IPS-20b (cell line): ENCODE measurements at regions not wholly inside any gene's neighbourhood (a gene's known extent, or its start where the extent isn't known, plus 50 kb on each side); places are given as distances from the start of the nearest gene placed in this dataset.

Source experiments
- H3K27ac ChIP-seq: one replicate; pipeline ENCODE4 v1.5.1; 2013; ENCODE audit warnings: low read length
- H3K27me3 ChIP-seq: 2 replicates; pipeline ENCODE4 v1.6.1; 2013; ENCODE audit warnings: mild to moderate bottlenecking, low read length, inconsistent platforms; ENCODE audit not compliant: insufficient read depth
- H3K36me3 ChIP-seq: 2 replicates; pipeline ENCODE4 v1.6.1; 2013; ENCODE audit warnings: low read depth, mild to moderate bottlenecking, inconsistent platforms, low read length, moderate library complexity; ENCODE audit not compliant: insufficient read depth
- H3K4me1 ChIP-seq: 2 replicates; pipeline ENCODE4 v1.6.1; 2013; ENCODE audit warnings: mild to moderate bottlenecking, control low read depth, inconsistent platforms, low read length, moderate library complexity; ENCODE audit not compliant: insufficient read depth
- H3K4me3 ChIP-seq: 2 replicates; pipeline ENCODE4 v1.5.1; 2013; ENCODE audit warnings: mild to moderate bottlenecking, low read length, inconsistent platforms
- H3K9ac ChIP-seq: 2 replicates; pipeline ENCODE4 v1.6.1; 2013; ENCODE audit warnings: low read depth, mild to moderate bottlenecking, inconsistent platforms, low read length, moderate library complexity
- H3K9me3 ChIP-seq: 2 replicates; pipeline ENCODE4 v1.6.1; 2013; ENCODE audit warnings: mild to moderate bottlenecking, low read depth, low read length, inconsistent platforms; ENCODE audit not compliant: insufficient read depth

- Histone ChIP-seq H3K36me3 (no peaks in the 10 kb centered on the region), H3K9me3 (no peaks in the 10 kb centered on the region), H3K4me3 (no peak overlapping the region), H3K9ac (no peak overlapping the region), H3K27me3 (no peaks in the 10 kb centered on the region; the same call in 1 of the 2 replicates), H3K4me1 (no peaks in the 10 kb centered on the region), H3K27ac (no peak overlapping the region)
Observed at GRCh38 chrX:39156051-39156450, 354.8 kb downstream of the MID1IP1 start.

- H3K36me3 ChIP-seq: no peaks in the 10 kb centered on the region
- peaks cover 6% of the 10 kb centered on the region for H3K27me3 ChIP-seq
- no peak overlapping the region for H3K9ac ChIP-seq
- H3K9me3 ChIP-seq: no peaks in the 10 kb centered on the region
- H3K27ac ChIP-seq: no peak overlapping the region
- no peak overlapping the region for H3K4me3 ChIP-seq
- H3K4me1 ChIP-seq: no peaks in the 10 kb centered on the region
Observed at GRCh38 chrX:39157006-39157405, 355.7 kb downstream of the MID1IP1 start.

- H3K27ac ChIP-seq: no peak overlapping the region
- no peaks in the 10 kb centered on the region for H3K9me3 ChIP-seq
Observed at GRCh38 chrX:39157796-39158195, 356.5 kb downstream of the MID1IP1 start.

GRCh38 chrX:39158801-39159657 lies 357.8 kb downstream of the MID1IP1 start:
- H3K27me3 ChIP-seq: peaks cover 25% of the 10 kb centered on the region
- H3K9me3 ChIP-seq: no peaks in the 10 kb centered on the region
- H3K9ac ChIP-seq: no peak overlapping the region
- H3K4me3 ChIP-seq: no peak overlapping the region
- no peaks in the 10 kb centered on the region for H3K4me1 ChIP-seq
- H3K27ac ChIP-seq: no peak overlapping the region
- no peaks in the 10 kb centered on the region for H3K36me3 ChIP-seq

More at GRCh38 chrX:39157796-39158195, 356.5 kb downstream of the MID1IP1 start:
- Histone ChIP-seq H3K4me1 (no peaks in the 10 kb centered on the region), H3K27me3 (peaks cover 13% of the 10 kb centered on the region), H3K9ac (no peak overlapping the region), H3K36me3 (no peaks in the 10 kb centered on the region), H3K4me3 (no peak overlapping the region)

DNA sequence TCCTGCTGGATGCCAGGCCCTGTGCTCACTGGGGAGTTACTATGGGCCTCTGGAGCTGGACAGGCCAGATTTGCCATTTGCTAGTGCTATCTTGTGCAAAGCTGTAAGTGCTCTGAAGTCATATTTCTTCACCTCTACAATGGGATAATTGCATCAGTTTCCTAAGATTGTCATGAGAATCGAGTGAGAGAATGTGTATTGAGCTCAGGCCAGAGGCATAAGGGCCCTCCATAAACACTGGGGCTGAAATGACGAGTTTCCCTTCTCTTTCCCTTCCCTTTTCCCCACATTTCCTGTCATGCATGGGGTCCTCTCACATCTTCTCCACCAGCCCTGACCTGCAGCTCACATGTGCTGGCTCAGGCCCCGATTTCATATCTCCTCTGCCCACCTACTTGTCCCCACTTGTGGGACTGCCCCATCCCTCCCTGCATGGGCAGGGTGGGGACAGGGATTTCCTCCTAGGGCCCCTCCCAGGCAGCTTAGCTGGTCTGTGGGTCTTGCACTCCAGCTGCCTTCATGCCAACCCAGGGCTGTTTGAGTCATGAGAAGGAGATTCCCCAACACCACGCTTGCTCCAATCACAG lies 358.8 kb downstream of the MID1IP1 start:
- H3K27me3 ChIP-seq: peaks cover 27% of the 10 kb centered on the region
- no peaks in the 10 kb centered on the region for H3K36me3 ChIP-seq
- H3K4me1 ChIP-seq: no peaks in the 10 kb centered on the region
- H3K9ac ChIP-seq: no peak overlapping the region
- no peak overlapping the region for H3K4me3 ChIP-seq
- no peak overlapping the region for H3K27ac ChIP-seq
- H3K9me3 ChIP-seq: no peaks in the 10 kb centered on the region

GRCh38 chrX:39161611-39162255 lies 360.5 kb downstream of the MID1IP1 start:
- H3K36me3 ChIP-seq: no peaks in the 10 kb centered on the region
- H3K4me3 ChIP-seq: peak overlapping the region; percentile 37
- no peaks in the 10 kb centered on the region for H3K9me3 ChIP-seq
- H3K27ac ChIP-seq: no peak overlapping the region
- H3K27me3 ChIP-seq: peaks cover 27% of the 10 kb centered on the region
- no peak overlapping the region for H3K9ac ChIP-seq
- no peaks in the 10 kb centered on the region for H3K4me1 ChIP-seq

GRCh38 chrX:39162322-39162735 lies 361.1 kb downstream of the MID1IP1 start:
- H3K9me3 ChIP-seq: no peaks in the 10 kb centered on the region
- peaks cover 27% of the 10 kb centered on the region for H3K27me3 ChIP-seq
- no peaks in the 10 kb centered on the region for H3K4me1 ChIP-seq
- H3K27ac ChIP-seq: no peak overlapping the region
- H3K4me3 ChIP-seq: peak overlapping the region; percentile 37
- no peaks in the 10 kb centered on the region for H3K36me3 ChIP-seq
- H3K9ac ChIP-seq: no peak overlapping the region

DNA sequence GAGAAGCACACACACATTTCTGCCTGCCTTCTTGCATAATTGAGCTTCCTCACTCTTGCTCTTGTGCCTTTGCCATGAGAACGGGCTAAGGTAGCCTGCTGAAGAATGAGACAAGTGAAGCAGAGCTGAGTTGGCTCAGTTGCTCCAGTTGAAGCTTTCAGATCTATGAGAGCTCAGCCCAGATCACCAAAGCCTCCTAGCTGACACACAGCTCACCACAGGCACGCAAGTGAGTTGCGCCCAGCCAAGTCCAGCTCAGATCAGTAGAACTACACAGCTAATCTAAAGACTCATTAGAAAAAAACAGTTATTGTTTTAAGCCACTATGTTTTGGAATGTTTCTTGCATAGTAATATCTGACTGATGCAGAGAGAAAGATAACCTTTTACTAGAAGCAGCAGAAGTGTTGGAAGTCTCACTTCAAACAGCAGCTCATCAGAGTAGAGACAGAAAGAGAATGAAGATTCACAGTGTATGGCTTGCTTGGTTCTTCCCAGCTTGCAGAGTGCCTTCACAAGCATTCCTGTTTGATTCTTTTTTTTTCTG lies 362.4 kb downstream of the MID1IP1 start:
- Histone ChIP-seq H3K4me1 (no peaks in the 10 kb centered on the region), H3K27ac (no peak overlapping the region), H3K9ac (no peak overlapping the region), H3K27me3 (peaks cover 27% of the 10 kb centered on the region), H3K4me3 (no peak overlapping the region), H3K9me3 (no peaks in the 10 kb centered on the region), H3K36me3 (no peaks in the 10 kb centered on the region)

DNA sequence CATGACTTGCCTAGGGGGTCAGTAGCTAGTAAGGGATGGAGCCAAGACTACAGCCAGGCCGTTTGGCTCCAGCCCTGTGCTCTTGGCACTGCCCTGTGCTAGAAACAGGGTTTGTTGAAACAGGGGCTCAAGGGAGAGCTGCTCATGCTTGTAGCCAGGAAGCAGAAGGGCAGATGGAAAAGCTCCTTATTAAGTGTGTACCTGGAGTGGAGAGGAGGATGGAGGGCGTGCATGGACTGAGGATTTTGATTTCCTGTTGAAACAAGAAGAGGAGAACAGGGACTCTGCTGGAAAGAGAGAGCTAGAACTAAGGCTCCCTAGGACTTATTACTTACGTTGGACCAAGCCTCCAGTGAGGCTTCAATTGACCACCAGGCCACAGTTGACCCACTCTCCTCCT lies 363.0 kb downstream of the MID1IP1 start:
- Histone ChIP-seq H3K27me3 (peaks cover 27% of the 10 kb centered on the region), H3K27ac (no peak overlapping the region), H3K36me3 (no peaks in the 10 kb centered on the region), H3K4me1 (no peaks in the 10 kb centered on the region), H3K4me3 (no peak overlapping the region), H3K9me3 (no peaks in the 10 kb centered on the region), H3K9ac (no peak overlapping the region)

GRCh38 chrX:39165185-39165584 lies 363.9 kb downstream of the MID1IP1 start:
- Histone ChIP-seq H3K9ac (no peak overlapping the region), H3K27me3 (peaks cover 27% of the 10 kb centered on the region), H3K9me3 (no peaks in the 10 kb centered on the region), H3K27ac (no peak overlapping the region), H3K36me3 (no peaks in the 10 kb centered on the region), H3K4me1 (no peaks in the 10 kb centered on the region), H3K4me3 (no peak overlapping the region)

DNA sequence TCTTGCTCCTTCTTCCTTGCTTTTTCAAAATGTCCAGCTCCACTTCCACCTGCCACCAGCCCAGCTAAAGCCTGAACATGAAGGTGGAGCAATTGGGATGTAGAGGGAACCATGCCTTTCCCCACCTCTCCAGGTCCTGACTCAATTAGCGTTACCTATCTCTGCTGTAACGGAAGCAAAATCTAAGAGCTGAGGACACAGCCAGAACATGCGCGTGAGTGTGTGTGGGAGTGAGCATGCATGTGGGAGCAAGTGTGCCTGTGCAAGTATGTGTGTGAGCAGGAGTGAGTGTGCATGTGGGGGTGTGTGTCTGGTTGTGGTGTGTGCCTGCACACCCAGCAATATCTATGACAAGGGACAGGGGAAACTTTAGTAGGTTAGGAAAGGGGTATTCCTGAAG lies 364.5 kb downstream of the MID1IP1 start:
- Histone ChIP-seq H3K27me3 (peaks cover 27% of the 10 kb centered on the region), H3K9ac (no peak overlapping the region), H3K4me1 (no peaks in the 10 kb centered on the region), H3K36me3 (no peaks in the 10 kb centered on the region), H3K27ac (no peak overlapping the region), H3K4me3 (no peak overlapping the region), H3K9me3 (no peaks in the 10 kb centered on the region)
